Activated CD4-positive, alpha-beta T cell treated with anti-CD3 and anti-CD28 coated beads, Interleukin-2, amount 10 ng/mL, durations not matched to agents 24 days and 14 days (primary cell): ENCODE measurements at regions not wholly inside any gene's neighbourhood (a gene's known extent, or its start where the extent isn't known, plus 50 kb on each side); places are given as distances from the start of the nearest gene placed in this dataset.

ENCODE experiments used
- DNase-seq: peaks from one replicate; pipeline ENCODE4 v3.0.0; 2022
- H3K27ac Mint-ChIP-seq: one replicate; pipeline ENCODE4 v1.8.0; 2022; ENCODE audit warnings: mild to moderate bottlenecking, mixed read lengths
- H3K27me3 Mint-ChIP-seq: one replicate; pipeline ENCODE4 v1.8.0; 2022; ENCODE audit warnings: mixed read lengths
- H3K36me3 Mint-ChIP-seq: one replicate; pipeline ENCODE4 v1.8.0; 2022; ENCODE audit warnings: low read depth, mild to moderate bottlenecking, mixed read lengths
- H3K4me1 Mint-ChIP-seq: one replicate; pipeline ENCODE4 v1.8.0; 2021; ENCODE audit warnings: mixed read lengths
- H3K4me3 Mint-ChIP-seq: one replicate; pipeline ENCODE4 v1.8.0; 2022; ENCODE audit warnings: mild to moderate bottlenecking, moderate library complexity, mixed read lengths
- H3K9me3 Mint-ChIP-seq: one replicate; pipeline ENCODE4 v1.8.0; 2021; ENCODE audit warnings: mixed read lengths
- intact Hi-C: fragments of 100-400 bp; cut with micrococcal nuclease; formaldehyde crosslinking; loops from one replicate; pipeline ENCODE4 v1.15.1; 2023

DNA sequence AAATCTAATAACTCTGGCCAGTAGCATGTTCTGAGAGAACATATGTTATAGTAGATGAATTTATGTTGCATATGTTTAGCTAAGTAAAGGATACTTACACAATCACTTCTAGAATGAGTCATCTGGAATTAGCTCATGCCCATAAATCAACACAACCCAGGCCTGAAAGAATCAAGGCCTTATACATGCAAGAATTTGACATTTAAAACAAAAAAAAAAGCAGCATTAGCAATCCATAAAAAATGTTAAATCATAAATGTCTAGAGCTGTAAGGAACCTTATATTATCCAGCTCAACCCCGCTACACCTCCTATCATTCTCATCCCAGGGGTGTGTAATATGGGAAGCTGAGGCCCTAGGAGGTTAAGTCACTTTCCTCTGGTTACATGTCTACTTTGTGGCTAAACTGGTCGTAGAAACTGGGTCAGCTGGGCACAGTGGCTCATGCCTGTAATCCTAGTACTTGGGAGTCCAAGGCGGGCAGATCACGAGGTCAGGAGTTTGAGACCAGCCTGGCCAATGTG is 105.2 kb upstream of the CARMIL1 start:
- no peaks in the 10 kb centered on the region for H3K36me3 Mint-ChIP-seq
- H3K27me3 Mint-ChIP-seq: no peaks in the 10 kb centered on the region
- peak; percentile 56 for DNase-seq
- H3K4me3 Mint-ChIP-seq: peak overlapping the region; percentile 44
- peaks cover 5% of the 10 kb centered on the region for H3K9me3 Mint-ChIP-seq
- peaks cover 77% of the 10 kb centered on the region for H3K4me1 Mint-ChIP-seq
- peak overlapping the region; percentile 75 for H3K27ac Mint-ChIP-seq
- intact Hi-C loops: loop anchor here (1.0 to 10.0 kb wide), 2 partner anchors 8 to 851 kb away; a partner anchor contains a TSS

DNA sequence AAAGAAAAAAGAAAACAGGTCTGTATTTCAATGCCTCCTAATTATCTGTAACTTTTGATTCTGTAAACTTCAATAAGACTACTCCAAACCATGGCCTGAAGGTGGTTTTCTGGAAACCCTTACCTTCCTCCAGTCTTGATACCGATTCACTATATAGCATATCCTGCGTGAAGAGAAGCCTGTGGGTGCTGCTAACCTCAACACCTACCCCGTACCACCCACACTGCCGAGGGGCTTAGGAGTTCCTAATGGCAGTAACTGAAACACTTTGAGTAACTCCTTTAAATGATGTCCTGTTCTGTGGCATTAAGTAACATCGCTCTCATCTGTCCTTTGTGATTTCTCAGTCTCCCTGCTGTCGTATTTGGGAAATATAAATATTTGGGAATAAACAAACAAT is 104.5 kb upstream of the CARMIL1 start:
- peaks cover 5% of the 10 kb centered on the region for H3K9me3 Mint-ChIP-seq
- H3K27ac Mint-ChIP-seq: peak overlapping the region; percentile 69
- intact Hi-C loops: loop anchor here (1.0 to 10.0 kb wide), 3 partner anchors 8 to 850 kb away; a partner anchor contains a TSS
- H3K4me1 Mint-ChIP-seq: peaks cover 79% of the 10 kb centered on the region
- no peaks in the 10 kb centered on the region for H3K36me3 Mint-ChIP-seq
- DNase-seq: peak; percentile 63
- H3K27me3 Mint-ChIP-seq: no peaks in the 10 kb centered on the region
- peak overlapping the region; percentile 16 for H3K4me3 Mint-ChIP-seq

DNA sequence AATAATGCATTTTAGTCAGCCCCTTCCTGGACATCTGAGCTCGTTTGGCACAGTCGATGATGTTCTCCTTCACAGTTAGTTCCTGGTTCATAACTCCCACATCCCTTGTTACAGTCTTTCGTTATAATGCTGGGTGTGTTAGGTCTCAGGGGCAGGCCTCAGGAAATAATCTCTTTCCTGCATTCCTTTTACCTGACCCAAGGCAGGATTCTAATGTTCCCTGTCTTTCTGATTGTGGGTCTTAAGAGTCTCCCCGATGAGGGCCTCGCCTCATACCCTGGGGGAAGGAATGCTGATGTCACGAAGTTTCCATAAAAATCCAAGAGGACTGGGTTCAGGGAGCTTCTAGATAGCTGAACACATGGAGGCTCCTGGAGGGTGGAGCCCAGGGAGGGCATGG is 104.0 kb upstream of the CARMIL1 start:
- no peak overlapping the region for H3K4me3 Mint-ChIP-seq
- H3K4me1 Mint-ChIP-seq: peaks cover 77% of the 10 kb centered on the region
- peak overlapping the region; percentile 57 for H3K27ac Mint-ChIP-seq
- no peaks in the 10 kb centered on the region for H3K27me3 Mint-ChIP-seq
- no peaks in the 10 kb centered on the region for H3K36me3 Mint-ChIP-seq
- peaks cover 5% of the 10 kb centered on the region for H3K9me3 Mint-ChIP-seq
- DNase-seq: peak; percentile 55
- intact Hi-C loops: loop anchor here (5.0 to 10.0 kb wide), 2 partner anchors 88 to 850 kb away; a partner anchor contains a TSS

DNA sequence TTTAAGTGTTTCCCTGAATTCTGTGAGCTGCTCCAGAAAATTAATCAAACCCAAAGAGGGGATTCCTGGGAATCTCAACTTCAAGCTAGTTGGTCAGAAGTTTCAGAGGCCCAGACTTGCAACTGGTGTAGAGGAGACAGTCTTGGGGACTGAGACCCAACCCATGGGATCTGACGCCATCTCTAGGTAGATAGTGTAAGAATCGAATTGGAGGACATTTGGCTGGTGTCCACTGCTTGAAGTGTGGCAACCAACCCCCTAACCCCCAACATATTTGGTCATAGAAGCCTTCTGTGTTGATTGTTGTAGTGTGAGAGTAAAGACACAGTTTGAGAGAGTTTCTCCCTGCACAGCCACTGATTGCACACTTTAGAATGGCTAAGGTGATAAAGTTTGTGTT is 103.5 kb upstream of the CARMIL1 start:
- H3K4me1 Mint-ChIP-seq: peaks cover 77% of the 10 kb centered on the region
- H3K27ac Mint-ChIP-seq: peak overlapping the region; percentile 76
- H3K27me3 Mint-ChIP-seq: no peaks in the 10 kb centered on the region
- H3K36me3 Mint-ChIP-seq: no peaks in the 10 kb centered on the region
- intact Hi-C loops: loop anchor here (5.0 to 10.0 kb wide), 2 partner anchors 88 to 849 kb away; a partner anchor contains a TSS
- H3K9me3 Mint-ChIP-seq: peaks cover 5% of the 10 kb centered on the region
- DNase-seq: peak; percentile 62
- peak overlapping the region; percentile 14 for H3K4me3 Mint-ChIP-seq

DNA sequence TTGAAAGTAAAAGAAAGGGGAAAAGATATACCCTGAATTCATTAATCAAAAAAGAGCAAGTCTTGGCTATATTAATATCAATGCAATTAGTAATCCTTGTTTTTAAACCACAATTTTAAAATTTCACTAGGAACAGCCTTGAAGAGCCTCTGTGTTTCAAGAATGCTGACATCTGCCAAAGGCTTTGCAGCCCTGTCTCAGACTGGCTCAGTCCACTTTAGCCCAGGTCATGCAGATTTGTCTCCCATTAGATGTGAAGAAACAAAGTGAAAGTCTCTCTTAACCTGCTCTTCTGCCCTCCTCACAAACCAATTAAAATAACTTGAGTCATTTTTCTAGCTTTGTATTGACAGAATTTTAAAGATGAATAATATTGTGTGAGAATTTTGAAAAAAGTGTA is 102.7 kb upstream of the CARMIL1 start:
- H3K4me1 Mint-ChIP-seq: peaks cover 75% of the 10 kb centered on the region
- intact Hi-C loops: loop anchor here (5.0 to 10.0 kb wide), 2 partner anchors 89 to 848 kb away; a partner anchor contains a TSS

DNA sequence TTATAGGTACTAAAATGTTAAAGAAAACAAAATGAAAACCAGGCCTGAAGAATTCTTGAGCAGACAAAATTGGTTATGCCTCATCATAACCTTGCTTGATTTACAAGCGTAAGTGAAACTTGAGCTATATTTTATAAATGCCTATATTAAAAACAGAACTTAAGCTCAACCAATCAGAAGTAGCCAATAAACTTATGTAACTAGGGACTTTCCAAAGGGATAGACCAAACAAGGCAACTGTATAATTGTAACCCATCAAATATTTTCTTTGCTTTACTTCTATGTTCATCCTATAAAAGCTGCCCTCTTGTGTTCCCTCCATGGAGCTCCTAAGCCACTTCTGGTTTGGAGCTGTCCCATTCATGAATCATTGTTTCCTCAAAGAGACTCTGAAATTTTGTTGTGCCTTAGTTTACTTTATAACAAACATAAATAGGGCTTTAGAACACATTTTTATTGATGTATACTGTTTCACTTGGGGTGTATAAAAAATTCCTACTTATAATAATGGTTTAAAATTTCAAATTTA is 101.6 kb upstream of the CARMIL1 start:
- DNase-seq: peak; percentile 40
- Mint-ChIP-seq H3K36me3 (no peaks in the 10 kb centered on the region), H3K4me3 (no peak overlapping the region), H3K27me3 (no peaks in the 10 kb centered on the region), H3K4me1 (peaks cover 77% of the 10 kb centered on the region), H3K27ac (no peak overlapping the region), H3K9me3 (peaks cover 5% of the 10 kb centered on the region)
- intact Hi-C loops: loop anchor here (5.0 to 10.0 kb wide), 2 partner anchors 90 to 847 kb away; a partner anchor contains a TSS

More for the DNA sequence above, 102.7 kb upstream of the CARMIL1 start:
- Mint-ChIP-seq H3K9me3 (peaks cover 5% of the 10 kb centered on the region), H3K27me3 (no peaks in the 10 kb centered on the region), H3K4me3 (peak overlapping the region; percentile 30), H3K27ac (no peak overlapping the region), H3K36me3 (no peaks in the 10 kb centered on the region)
- DNase-seq: peak; percentile 54

DNA sequence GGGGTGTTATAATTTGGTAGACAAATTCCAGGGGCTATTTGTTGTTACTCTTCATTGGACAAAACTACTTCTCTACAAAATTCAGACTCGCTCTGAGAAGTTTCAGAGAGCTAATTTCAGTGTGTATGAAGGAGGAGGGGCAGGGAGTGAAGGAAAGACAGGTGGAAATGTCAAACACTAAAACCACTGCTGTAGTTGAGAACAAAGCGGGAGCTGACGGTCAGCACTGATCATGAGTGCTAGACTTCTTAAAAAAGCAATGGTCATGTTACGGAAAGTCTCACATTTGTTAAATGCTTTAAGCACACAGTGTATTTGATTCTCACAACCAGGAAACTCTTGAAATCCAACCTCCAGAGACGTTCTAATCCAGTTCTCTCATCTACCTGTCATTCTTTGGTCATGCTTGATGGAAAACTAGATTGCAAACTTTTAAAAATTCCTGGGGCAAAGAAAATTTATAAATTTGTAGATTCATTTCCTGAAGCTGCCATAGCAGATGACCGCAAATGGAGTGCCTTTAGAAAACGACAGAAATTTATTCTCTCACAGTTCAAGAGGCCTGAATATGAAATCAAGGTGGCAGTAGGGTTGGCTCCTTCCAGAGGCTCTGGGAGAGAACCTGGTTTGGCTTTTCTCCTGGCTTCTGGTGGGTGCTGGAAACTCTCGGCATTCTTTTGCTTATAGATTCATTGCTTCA is 100.7 kb upstream of the CARMIL1 start:
- peak; percentile 50 for DNase-seq
- Mint-ChIP-seq H3K4me1 (peaks cover 73% of the 10 kb centered on the region), H3K9me3 (no peaks in the 10 kb centered on the region), H3K4me3 (peak overlapping the region; percentile 49), H3K27ac (peak overlapping the region; percentile 90), H3K36me3 (no peaks in the 10 kb centered on the region), H3K27me3 (no peaks in the 10 kb centered on the region)
- intact Hi-C loops: loop anchor here (1.0 to 10.0 kb wide), 3 partner anchors 40 to 846 kb away; a partner anchor contains a TSS

DNA sequence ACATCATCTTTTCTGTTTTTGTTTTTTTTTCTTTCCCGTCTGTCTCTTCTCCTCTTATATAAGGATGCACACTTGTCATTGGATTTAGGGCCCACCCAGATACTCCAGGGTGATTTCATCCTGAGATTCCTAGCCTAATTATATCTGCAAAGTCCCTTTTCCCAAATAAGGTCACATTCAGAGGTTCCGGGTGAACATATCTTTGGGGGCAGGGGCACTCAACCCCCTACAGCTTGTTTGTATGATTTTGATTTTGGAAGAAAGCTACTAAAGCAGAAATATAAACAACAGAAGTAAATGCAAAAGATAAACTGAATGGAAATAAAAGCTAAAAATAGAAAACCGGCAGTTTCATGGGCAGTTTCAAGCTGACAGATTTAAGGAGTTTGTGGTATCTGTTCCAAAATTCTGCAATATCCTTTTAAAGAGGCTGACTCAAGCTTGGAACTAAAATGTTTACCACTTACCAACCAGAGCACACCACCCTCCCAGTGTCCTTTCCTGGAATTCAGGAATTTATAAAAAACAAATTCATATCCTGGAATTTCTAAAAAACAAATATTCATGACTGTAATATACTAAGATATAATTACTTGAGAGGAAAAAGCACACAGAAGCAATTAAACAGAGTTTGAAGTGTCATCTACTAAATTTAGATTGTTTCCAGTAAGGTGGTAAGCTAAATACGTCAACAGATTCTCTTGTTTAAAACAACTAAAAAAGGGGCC is 100.0 kb upstream of the CARMIL1 start:
- Mint-ChIP-seq H3K9me3 (no peaks in the 10 kb centered on the region), H3K36me3 (no peaks in the 10 kb centered on the region), H3K4me3 (peak overlapping the region; percentile 49), H3K27ac (peak overlapping the region; percentile 90), H3K4me1 (peaks cover 66% of the 10 kb centered on the region), H3K27me3 (no peaks in the 10 kb centered on the region)
- intact Hi-C loops: loop anchor here (1.0 to 10.0 kb wide), 3 partner anchors 41 to 846 kb away; a partner anchor contains a TSS
- DNase-seq: peak; percentile 55

DNA sequence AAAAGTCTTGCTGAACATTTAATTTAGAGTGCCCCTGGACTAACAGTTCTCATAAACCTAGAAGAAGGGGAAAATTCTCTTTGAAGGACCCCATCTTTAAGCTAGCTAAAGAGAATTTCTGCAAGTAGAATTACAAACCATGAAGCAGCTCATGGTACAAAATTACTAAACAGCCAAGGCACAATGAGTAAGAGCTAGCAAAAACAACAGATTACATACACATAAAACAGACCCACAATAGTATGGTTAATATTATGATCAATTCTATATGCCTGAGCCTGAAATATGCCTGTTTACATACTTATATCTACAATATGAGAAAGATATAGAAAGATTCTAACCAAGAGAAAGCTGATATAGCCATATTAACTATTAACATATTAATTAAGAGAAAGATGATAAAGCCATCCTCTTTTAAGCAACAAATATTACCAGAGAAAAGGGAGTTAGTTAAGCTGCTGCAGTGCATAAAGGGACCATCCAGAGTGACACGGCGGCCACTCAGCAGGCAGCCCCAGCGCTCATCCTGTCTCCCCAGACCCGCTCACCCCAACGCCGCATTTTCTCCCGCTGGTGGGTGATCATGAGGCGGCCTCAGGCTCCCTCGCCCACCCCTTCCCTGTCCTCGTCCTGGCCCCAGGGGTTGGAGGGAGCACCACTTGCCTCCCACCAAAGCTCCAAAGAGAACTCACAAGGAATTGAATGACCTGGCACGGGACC is 98.4 kb upstream of the CARMIL1 start:
- DNase-seq: peak; percentile 52
- Mint-ChIP-seq H3K27me3 (no peaks in the 10 kb centered on the region), H3K36me3 (no peaks in the 10 kb centered on the region), H3K27ac (peak overlapping the region; percentile 90), H3K9me3 (no peaks in the 10 kb centered on the region), H3K4me1 (peaks cover 52% of the 10 kb centered on the region), H3K4me3 (no peak overlapping the region)
- intact Hi-C loops: no loop called here

DNA sequence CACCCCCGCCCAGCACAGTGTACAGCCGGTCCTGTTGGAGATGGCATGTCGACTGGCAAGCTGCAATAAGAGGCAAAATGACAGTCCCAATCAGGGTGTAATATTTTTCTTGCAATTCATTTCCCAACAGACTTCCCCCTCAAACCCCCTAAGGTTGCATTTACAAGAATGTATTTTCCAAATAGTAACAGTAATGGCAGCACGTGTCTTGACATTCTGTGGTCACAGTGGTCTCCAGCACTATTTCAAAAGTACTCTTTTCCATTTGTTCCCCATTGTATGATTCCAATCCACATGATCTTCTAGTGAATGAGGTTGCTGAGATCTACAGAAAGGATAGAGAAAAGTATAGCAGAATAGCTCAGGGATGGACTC is 97.8 kb upstream of the CARMIL1 start:
- Mint-ChIP-seq H3K4me3 (no peak overlapping the region), H3K36me3 (no peaks in the 10 kb centered on the region), H3K27me3 (no peaks in the 10 kb centered on the region), H3K9me3 (no peaks in the 10 kb centered on the region), H3K4me1 (peaks cover 49% of the 10 kb centered on the region), H3K27ac (peak overlapping the region; percentile 22)
- intact Hi-C loops: no loop called here
- DNase-seq: no peak

DNA sequence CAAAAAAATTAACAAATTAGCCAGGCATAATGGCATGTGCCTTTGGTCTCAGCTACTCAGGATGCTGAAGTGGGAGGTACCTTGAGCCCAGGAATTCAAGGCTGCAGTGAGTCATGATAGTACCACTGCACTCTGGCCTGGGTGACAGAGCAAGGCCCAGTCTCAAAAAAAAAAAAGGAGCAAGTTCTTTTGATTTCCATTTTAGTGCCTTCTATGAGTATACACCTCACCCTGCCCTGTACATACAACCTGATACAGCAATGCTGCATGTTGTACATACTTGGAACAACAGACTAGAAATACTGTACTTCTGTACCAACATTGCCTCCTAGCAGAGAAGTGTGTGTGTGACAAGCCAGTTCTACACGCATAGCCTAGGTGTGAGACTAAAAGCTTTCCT is 97.3 kb upstream of the CARMIL1 start:
- Mint-ChIP-seq H3K27me3 (no peaks in the 10 kb centered on the region), H3K4me3 (no peak overlapping the region), H3K27ac (peak overlapping the region; percentile 5), H3K9me3 (no peaks in the 10 kb centered on the region), H3K4me1 (peaks cover 47% of the 10 kb centered on the region), H3K36me3 (no peaks in the 10 kb centered on the region)
- intact Hi-C loops: no loop called here
- DNase-seq: no peak

DNA sequence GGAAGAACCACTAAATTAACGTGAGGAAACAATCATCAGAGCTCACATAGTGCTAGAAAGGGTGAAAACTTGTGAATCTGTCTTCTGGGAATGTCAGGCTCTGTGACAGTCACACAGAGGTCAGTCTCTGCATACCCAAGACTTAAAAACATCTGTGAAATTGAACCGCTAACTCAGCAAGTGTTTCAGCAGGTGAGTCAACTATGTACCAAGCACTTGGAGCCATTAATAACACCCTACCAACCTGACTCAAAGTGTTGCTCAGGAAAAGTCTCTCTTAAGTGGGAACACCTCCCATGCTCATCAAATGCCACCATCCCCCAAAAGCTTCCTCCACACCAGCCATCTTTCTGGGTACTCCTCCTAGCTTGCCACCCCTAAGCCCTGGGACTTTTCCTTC is 92.3 kb upstream of the CARMIL1 start:
- intact Hi-C loops: no loop called here
- Mint-ChIP-seq H3K36me3 (no peaks in the 10 kb centered on the region), H3K27me3 (peaks cover 9% of the 10 kb centered on the region), H3K27ac (no peak overlapping the region), H3K9me3 (peaks cover 3% of the 10 kb centered on the region), H3K4me1 (peaks cover 14% of the 10 kb centered on the region), H3K4me3 (no peak overlapping the region)
- DNase-seq: no peak

DNA sequence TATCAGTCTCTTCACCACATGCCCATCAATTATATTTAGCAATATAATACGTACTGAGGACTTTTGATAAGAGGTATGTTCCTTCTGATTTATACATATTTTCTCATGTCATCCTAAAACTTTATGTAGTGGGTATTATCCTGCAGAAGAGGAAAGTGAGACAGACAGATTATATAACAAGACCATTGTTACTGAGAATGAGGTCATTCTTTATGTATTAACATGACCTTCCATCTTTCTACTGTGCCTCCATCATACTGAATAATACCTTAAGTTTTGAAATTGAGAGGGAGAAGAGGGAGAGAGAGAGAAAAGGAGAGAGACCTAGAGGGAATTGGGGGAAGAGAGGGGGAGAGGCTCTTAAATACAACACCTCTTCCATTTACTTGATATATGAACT is 90.9 kb upstream of the CARMIL1 start:
- Mint-ChIP-seq H3K27ac (no peak overlapping the region), H3K4me1 (peaks cover 6% of the 10 kb centered on the region), H3K36me3 (no peaks in the 10 kb centered on the region), H3K4me3 (no peak overlapping the region), H3K9me3 (peaks cover 3% of the 10 kb centered on the region), H3K27me3 (peaks cover 17% of the 10 kb centered on the region)
- intact Hi-C loops: no loop called here
- DNase-seq: no peak
